ENCODE measurements at regions not wholly inside any gene's neighbourhood (a gene's known extent, or its start where the extent isn't known, plus 50 kb on each side); places are given as distances from the start of the nearest gene placed in this dataset.

DNA sequence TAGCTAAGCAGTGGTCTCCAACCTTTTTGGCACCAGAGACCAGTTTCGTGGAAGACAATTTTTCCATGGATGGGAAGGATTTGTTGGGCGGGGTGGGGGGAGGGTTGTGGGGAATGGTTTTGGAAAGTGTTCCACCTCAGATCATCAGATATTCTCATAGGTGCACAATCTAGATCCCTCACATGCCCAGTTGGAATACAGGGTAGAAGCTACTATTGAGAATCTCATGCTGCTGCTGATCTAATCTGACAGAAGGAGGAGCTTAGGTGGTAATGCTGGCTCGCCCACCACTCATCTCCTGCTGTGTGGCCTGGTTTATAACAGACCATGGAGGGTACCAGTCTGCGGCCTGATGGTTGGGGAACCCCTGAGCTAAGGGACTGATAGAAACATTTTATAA lies 662.7 kb upstream of the RGMB start:
- TF ChIP-seq, protein P1, sequence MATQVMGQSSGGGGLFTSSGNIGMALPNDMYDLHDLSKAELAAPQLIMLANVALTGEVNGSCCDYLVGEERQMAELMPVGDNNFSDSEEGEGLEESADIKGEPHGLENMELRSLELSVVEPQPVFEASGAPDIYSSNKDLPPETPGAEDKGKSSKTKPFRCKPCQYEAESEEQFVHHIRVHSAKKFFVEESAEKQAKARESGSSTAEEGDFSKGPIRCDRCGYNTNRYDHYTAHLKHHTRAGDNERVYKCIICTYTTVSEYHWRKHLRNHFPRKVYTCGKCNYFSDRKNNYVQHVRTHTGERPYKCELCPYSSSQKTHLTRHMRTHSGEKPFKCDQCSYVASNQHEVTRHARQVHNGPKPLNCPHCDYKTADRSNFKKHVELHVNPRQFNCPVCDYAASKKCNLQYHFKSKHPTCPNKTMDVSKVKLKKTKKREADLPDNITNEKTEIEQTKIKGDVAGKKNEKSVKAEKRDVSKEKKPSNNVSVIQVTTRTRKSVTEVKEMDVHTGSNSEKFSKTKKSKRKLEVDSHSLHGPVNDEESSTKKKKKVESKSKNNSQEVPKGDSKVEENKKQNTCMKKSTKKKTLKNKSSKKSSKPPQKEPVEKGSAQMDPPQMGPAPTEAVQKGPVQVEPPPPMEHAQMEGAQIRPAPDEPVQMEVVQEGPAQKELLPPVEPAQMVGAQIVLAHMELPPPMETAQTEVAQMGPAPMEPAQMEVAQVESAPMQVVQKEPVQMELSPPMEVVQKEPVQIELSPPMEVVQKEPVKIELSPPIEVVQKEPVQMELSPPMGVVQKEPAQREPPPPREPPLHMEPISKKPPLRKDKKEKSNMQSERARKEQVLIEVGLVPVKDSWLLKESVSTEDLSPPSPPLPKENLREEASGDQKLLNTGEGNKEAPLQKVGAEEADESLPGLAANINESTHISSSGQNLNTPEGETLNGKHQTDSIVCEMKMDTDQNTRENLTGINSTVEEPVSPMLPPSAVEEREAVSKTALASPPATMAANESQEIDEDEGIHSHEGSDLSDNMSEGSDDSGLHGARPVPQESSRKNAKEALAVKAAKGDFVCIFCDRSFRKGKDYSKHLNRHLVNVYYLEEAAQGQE (IDR thresholded peaks at IDR 0.05; ENCODE audit: insufficient read depth in 1 of 2, low read depth in 2 of 2, low read length in 1 of 2) = no peak
- TF ChIP-seq TCF7L2 (IDR thresholded peaks at IDR 0.05; ENCODE audit: low read depth, low read length) = no peak
